HEK293 (cell line): ENCODE measurements at regions not wholly inside any gene's neighbourhood (a gene's known extent, or its start where the extent isn't known, plus 50 kb on each side); places are given as distances from the start of the nearest gene placed in this dataset.
A peak's percentile ranks its signal among the peaks of the same experiment; 100 is the strongest.

Source experiments
- GLI2 ChIP-seq: fragments of 450-650 bp; formaldehyde crosslinking; IDR thresholded peaks from 2 replicates; pipeline ENCODE4; 2017; ENCODE audit warnings: missing biosample characterization, missing genetic modification characterization, low read depth, borderline replicate concordance
- IKZF3 ChIP-seq: fragments of 450-650 bp; IDR thresholded peaks from 2 replicates; pipeline ENCODE4 v1.5.0; 2018; ENCODE audit warnings: missing biosample characterization, mild to moderate bottlenecking, missing genetic modification characterization, moderate library complexity
- KLF9 ChIP-seq: fragments of 450-650 bp; formaldehyde crosslinking; IDR thresholded peaks from 2 replicates; pipeline ENCODE4 v1.5.1; 2016; ENCODE audit warnings: missing biosample characterization, missing genetic modification characterization, low read depth
- OVOL3 ChIP-seq: fragments of 450-650 bp; formaldehyde crosslinking; IDR thresholded peaks from 2 replicates; pipeline ENCODE4 v1.5.1; 2016; ENCODE audit warnings: missing biosample characterization, missing genetic modification characterization
- SP2 ChIP-seq: fragments of 450-650 bp; formaldehyde crosslinking; IDR thresholded peaks from 2 replicates; pipeline ENCODE4 v1.5.1; 2016; ENCODE audit warnings: missing biosample characterization, missing genetic modification characterization
- ZBTB20 ChIP-seq: fragments of 450-650 bp; formaldehyde crosslinking; IDR thresholded peaks from 2 replicates; pipeline ENCODE4 v1.5.1; 2016; ENCODE audit warnings: missing biosample characterization, missing genetic modification characterization
- ZNF112 ChIP-seq: fragments of 450-650 bp; formaldehyde crosslinking; IDR thresholded peaks from 2 replicates; pipeline ENCODE4 v1.5.0; 2017; ENCODE audit warnings: missing biosample characterization, missing genetic modification characterization
- ZNF223 ChIP-seq: fragments of 450-650 bp; formaldehyde crosslinking; IDR thresholded peaks from 2 replicates; pipeline ENCODE4 v1.5.1; 2016; ENCODE audit warnings: missing biosample characterization, missing genetic modification characterization
- ZNF292 ChIP-seq: fragments of 450-650 bp; formaldehyde crosslinking; IDR thresholded peaks from 2 replicates; pipeline ENCODE4 v1.5.1; 2016; ENCODE audit warnings: low read depth, missing biosample characterization, missing genetic modification characterization, borderline replicate concordance
- ZNF501 ChIP-seq: fragments of 450-650 bp; formaldehyde crosslinking; IDR thresholded peaks from 2 replicates; pipeline ENCODE4 v1.5.1; 2016; ENCODE audit warnings: missing biosample characterization, missing genetic modification characterization
- ZNF624 ChIP-seq: fragments of 450-650 bp; formaldehyde crosslinking; IDR thresholded peaks from 2 replicates; pipeline ENCODE4 v1.5.1; 2017; ENCODE audit warnings: missing biosample characterization, missing genetic modification characterization
- ZNF660 ChIP-seq: fragments of 450-650 bp; IDR thresholded peaks from 2 replicates; pipeline ENCODE4 v1.5.1; 2018; ENCODE audit warnings: missing biosample characterization, mild to moderate bottlenecking, missing genetic modification characterization
- ZSCAN30 ChIP-seq: fragments of 450-650 bp; IDR thresholded peaks from 2 replicates; pipeline ENCODE4 v1.5.1; 2018; ENCODE audit warnings: missing biosample characterization, mild to moderate bottlenecking, missing genetic modification characterization, moderate library complexity
- TF ChIP-seq, protein P1 (sequence below): fragments of 450-650 bp; formaldehyde crosslinking; IDR thresholded peaks from 2 replicates; pipeline ENCODE4 v1.5.0; 2017; ENCODE audit warnings: missing biosample characterization, missing genetic modification characterization, borderline replicate concordance
- TF ChIP-seq, protein P2 (sequence below): fragments of 450-650 bp; formaldehyde crosslinking; conservative IDR thresholded peaks from 2 replicates; pipeline ENCODE4 v1.5.1; 2016; ENCODE audit warnings: low read depth, missing biosample characterization, missing genetic modification characterization
- TF ChIP-seq, protein P3 (sequence below): fragments of 450-650 bp; IDR thresholded peaks from 2 replicates; pipeline ENCODE4 v1.5.1; 2018; ENCODE audit warnings: missing biosample characterization, missing genetic modification characterization
- TF ChIP-seq, protein P4 (sequence below): fragments of 450-650 bp; formaldehyde crosslinking; IDR thresholded peaks from 2 replicates; pipeline ENCODE4 v1.5.1; 2017; ENCODE audit warnings: missing biosample characterization, missing genetic modification characterization
- TF ChIP-seq, protein P5 (sequence below): fragments of 450-650 bp; formaldehyde crosslinking; IDR thresholded peaks from 2 replicates; pipeline ENCODE4 v1.5.1; 2017; ENCODE audit warnings: missing biosample characterization, missing genetic modification characterization
- TF ChIP-seq, protein P6 (sequence below): fragments of 450-650 bp; formaldehyde crosslinking; IDR thresholded peaks from 2 replicates; pipeline ENCODE4 v1.5.1; 2017; ENCODE audit warnings: missing biosample characterization, missing genetic modification characterization
- TF ChIP-seq, protein P7 (sequence below): fragments of 450-650 bp; formaldehyde crosslinking; conservative IDR thresholded peaks from 2 replicates; pipeline ENCODE4 v1.5.1; 2016; ENCODE audit warnings: low read depth, missing biosample characterization, missing genetic modification characterization

DNA sequence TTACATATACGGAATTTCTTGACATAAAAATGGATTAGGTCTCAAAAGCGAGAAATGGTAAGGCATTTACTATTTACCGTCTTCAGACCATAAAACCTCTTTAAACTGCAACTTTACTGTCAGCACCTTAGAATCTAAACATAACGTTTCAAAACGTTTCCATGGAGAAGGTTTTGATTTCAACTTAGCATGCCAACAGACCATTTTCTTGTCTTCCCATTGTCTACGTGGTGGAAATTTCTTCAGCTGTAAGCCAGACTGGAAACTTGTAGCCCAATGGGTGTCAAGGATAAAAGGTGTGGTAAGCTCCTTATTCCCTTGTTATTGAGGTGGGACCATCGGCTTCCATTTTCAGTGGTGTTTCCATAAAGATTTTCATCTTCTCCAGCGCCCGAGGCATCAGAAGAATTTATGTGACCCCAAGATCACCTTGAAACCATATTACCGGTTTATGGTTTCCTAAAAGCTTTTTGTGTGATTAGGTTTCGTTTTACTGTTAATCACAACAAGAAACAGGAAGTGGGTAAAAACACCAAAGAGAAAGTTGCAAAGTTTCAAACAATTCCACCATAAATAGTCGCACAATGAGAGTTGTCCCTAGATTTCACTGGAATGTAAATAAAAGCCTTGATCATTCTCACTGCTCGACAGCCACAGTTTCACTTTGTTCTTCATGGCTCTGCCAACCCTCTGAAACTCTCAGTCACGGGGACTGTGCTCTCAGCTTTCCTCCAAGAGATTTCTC lies 63.0 kb upstream of the CD2AP start (continued):
- TF ChIP-seq, protein P1, sequence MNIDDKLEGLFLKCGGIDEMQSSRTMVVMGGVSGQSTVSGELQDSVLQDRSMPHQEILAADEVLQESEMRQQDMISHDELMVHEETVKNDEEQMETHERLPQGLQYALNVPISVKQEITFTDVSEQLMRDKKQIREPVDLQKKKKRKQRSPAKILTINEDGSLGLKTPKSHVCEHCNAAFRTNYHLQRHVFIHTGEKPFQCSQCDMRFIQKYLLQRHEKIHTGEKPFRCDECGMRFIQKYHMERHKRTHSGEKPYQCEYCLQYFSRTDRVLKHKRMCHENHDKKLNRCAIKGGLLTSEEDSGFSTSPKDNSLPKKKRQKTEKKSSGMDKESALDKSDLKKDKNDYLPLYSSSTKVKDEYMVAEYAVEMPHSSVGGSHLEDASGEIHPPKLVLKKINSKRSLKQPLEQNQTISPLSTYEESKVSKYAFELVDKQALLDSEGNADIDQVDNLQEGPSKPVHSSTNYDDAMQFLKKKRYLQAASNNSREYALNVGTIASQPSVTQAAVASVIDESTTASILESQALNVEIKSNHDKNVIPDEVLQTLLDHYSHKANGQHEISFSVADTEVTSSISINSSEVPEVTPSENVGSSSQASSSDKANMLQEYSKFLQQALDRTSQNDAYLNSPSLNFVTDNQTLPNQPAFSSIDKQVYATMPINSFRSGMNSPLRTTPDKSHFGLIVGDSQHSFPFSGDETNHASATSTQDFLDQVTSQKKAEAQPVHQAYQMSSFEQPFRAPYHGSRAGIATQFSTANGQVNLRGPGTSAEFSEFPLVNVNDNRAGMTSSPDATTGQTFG (tag by site-specific recombination) = no peak
- TF ChIP-seq ZNF624 (tag by site-specific recombination) (no peak), ZNF292 (tag by site-specific recombination) (no peak), IKZF3 (tag by site-specific recombination) (peak; percentile 82; the same call in 1 of the 2 replicates), GLI2 (tag by site-specific recombination) (no peak), ZNF660 (tag by site-specific recombination) (peak; percentile 76), ZNF223 (tag by site-specific recombination) (no peak), ZNF112 (tag by site-specific recombination) (no peak), OVOL3 (peak; percentile 74; the same call in 1 of the 2 replicates), ZNF501 (tag by site-specific recombination) (no peak), SP2 (tag by site-specific recombination) (no peak), ZSCAN30 (peak; percentile 52; the same call in 1 of the 2 replicates), ZBTB20 (tag by site-specific recombination) (peak; percentile 10; the same call in 1 of the 2 replicates), KLF9 (tag by site-specific recombination) (no peak)
- TF ChIP-seq, protein P2, sequence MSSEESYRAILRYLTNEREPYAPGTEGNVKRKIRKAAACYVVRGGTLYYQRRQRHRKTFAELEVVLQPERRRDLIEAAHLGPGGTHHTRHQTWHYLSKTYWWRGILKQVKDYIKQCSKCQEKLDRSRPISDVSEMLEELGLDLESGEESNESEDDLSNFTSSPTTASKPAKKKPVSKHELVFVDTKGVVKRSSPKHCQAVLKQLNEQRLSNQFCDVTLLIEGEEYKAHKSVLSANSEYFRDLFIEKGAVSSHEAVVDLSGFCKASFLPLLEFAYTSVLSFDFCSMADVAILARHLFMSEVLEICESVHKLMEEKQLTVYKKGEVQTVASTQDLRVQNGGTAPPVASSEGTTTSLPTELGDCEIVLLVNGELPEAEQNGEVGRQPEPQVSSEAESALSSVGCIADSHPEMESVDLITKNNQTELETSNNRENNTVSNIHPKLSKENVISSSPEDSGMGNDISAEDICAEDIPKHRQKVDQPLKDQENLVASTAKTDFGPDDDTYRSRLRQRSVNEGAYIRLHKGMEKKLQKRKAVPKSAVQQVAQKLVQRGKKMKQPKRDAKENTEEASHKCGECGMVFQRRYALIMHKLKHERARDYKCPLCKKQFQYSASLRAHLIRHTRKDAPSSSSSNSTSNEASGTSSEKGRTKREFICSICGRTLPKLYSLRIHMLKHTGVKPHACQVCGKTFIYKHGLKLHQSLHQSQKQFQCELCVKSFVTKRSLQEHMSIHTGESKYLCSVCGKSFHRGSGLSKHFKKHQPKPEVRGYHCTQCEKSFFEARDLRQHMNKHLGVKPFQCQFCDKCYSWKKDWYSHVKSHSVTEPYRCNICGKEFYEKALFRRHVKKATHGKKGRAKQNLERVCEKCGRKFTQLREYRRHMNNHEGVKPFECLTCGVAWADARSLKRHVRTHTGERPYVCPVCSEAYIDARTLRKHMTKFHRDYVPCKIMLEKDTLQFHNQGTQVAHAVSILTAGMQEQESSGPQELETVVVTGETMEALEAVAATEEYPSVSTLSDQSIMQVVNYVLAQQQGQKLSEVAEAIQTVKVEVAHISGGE (tag by site-specific recombination) = 0 out of 2 replicates have a peak, but pooled peaks have one; percentile 13
- TF ChIP-seq, protein P3, sequence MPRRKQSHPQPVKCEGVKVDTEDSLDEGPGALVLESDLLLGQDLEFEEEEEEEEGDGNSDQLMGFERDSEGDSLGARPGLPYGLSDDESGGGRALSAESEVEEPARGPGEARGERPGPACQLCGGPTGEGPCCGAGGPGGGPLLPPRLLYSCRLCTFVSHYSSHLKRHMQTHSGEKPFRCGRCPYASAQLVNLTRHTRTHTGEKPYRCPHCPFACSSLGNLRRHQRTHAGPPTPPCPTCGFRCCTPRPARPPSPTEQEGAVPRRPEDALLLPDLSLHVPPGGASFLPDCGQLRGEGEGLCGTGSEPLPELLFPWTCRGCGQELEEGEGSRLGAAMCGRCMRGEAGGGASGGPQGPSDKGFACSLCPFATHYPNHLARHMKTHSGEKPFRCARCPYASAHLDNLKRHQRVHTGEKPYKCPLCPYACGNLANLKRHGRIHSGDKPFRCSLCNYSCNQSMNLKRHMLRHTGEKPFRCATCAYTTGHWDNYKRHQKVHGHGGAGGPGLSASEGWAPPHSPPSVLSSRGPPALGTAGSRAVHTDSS (tag by site-specific recombination) = no peak
- TF ChIP-seq, protein P4, sequence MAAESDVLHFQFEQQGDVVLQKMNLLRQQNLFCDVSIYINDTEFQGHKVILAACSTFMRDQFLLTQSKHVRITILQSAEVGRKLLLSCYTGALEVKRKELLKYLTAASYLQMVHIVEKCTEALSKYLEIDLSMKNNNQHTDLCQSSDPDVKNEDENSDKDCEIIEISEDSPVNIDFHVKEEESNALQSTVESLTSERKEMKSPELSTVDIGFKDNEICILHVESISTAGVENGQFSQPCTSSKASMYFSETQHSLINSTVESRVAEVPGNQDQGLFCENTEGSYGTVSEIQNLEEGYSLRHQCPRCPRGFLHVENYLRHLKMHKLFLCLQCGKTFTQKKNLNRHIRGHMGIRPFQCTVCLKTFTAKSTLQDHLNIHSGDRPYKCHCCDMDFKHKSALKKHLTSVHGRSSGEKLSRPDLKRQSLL (tag by site-specific recombination) = peak; percentile 43; the same call in 1 of the 2 replicates
- TF ChIP-seq, protein P5, sequence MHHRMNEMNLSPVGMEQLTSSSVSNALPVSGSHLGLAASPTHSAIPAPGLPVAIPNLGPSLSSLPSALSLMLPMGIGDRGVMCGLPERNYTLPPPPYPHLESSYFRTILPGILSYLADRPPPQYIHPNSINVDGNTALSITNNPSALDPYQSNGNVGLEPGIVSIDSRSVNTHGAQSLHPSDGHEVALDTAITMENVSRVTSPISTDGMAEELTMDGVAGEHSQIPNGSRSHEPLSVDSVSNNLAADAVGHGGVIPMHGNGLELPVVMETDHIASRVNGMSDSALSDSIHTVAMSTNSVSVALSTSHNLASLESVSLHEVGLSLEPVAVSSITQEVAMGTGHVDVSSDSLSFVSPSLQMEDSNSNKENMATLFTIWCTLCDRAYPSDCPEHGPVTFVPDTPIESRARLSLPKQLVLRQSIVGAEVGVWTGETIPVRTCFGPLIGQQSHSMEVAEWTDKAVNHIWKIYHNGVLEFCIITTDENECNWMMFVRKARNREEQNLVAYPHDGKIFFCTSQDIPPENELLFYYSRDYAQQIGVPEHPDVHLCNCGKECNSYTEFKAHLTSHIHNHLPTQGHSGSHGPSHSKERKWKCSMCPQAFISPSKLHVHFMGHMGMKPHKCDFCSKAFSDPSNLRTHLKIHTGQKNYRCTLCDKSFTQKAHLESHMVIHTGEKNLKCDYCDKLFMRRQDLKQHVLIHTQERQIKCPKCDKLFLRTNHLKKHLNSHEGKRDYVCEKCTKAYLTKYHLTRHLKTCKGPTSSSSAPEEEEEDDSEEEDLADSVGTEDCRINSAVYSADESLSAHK (tag by site-specific recombination) = peak; percentile 68
- TF ChIP-seq, protein P6, sequence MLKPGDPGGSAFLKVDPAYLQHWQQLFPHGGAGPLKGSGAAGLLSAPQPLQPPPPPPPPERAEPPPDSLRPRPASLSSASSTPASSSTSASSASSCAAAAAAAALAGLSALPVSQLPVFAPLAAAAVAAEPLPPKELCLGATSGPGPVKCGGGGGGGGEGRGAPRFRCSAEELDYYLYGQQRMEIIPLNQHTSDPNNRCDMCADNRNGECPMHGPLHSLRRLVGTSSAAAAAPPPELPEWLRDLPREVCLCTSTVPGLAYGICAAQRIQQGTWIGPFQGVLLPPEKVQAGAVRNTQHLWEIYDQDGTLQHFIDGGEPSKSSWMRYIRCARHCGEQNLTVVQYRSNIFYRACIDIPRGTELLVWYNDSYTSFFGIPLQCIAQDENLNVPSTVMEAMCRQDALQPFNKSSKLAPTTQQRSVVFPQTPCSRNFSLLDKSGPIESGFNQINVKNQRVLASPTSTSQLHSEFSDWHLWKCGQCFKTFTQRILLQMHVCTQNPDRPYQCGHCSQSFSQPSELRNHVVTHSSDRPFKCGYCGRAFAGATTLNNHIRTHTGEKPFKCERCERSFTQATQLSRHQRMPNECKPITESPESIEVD (tag by site-specific recombination) = peak; percentile 87
- TF ChIP-seq, protein P7, sequence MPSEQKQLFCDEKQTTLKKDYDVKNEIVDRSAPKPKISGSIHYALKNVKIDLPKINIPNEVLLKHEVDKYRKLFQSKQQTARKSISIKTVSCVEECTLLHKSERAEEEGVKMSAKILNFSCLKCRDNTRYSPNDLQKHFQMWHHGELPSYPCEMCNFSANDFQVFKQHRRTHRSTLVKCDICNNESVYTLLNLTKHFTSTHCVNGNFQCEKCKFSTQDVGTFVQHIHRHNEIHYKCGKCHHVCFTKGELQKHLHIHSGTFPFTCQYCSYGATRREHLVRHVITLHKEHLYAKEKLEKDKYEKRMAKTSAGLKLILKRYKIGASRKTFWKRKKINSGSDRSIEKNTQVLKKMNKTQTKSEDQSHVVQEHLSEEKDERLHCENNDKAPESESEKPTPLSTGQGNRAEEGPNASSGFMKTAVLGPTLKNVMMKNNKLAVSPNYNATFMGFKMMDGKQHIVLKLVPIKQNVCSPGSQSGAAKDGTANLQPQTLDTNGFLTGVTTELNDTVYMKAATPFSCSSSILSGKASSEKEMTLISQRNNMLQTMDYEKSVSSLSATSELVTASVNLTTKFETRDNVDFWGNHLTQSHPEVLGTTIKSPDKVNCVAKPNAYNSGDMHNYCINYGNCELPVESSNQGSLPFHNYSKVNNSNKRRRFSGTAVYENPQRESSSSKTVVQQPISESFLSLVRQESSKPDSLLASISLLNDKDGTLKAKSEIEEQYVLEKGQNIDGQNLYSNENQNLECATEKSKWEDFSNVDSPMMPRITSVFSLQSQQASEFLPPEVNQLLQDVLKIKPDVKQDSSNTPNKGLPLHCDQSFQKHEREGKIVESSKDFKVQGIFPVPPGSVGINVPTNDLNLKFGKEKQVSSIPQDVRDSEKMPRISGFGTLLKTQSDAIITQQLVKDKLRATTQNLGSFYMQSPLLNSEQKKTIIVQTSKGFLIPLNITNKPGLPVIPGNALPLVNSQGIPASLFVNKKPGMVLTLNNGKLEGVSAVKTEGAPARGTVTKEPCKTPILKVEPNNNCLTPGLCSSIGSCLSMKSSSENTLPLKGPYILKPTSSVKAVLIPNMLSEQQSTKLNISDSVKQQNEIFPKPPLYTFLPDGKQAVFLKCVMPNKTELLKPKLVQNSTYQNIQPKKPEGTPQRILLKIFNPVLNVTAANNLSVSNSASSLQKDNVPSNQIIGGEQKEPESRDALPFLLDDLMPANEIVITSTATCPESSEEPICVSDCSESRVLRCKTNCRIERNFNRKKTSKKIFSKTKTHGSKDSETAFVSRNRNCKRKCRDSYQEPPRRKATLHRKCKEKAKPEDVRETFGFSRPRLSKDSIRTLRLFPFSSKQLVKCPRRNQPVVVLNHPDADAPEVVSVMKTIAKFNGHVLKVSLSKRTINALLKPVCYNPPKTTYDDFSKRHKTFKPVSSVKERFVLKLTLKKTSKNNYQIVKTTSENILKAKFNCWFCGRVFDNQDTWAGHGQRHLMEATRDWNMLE (tag by site-specific recombination) = 0 out of 2 replicates have a peak, but pooled peaks have one; percentile 13
